Sigmoid colon (tissue), 4 donors: ENCODE measurements at regions not wholly inside any gene's neighbourhood (a gene's known extent, or its start where the extent isn't known, plus 50 kb on each side); places are given as distances from the start of the nearest gene placed in this dataset.

ENCODE experiments used
- EP300 ChIP-seq, 4 donors: sonication (generic); formaldehyde crosslinking; IDR thresholded peaks; one replicate each; pipeline ENCODE4 v1.6.1; 2017; ENCODE audit warnings: antibody characterized with exemption in 4 of 4
- POLR2A ChIP-seq, 2 donors: fragments of 450-650 bp; IDR thresholded peaks; one replicate each; pipeline ENCODE4 v1.6.1; 2016; ENCODE audit warnings: antibody characterized with exemption in 2 of 2, mild to moderate bottlenecking in 2 of 2, moderate library complexity in 2 of 2
- POLR2AphosphoS5 ChIP-seq, 4 donors: sonication (generic); formaldehyde crosslinking; IDR thresholded peaks; one replicate each; pipeline ENCODE4 v1.6.1; 2017; ENCODE audit warnings: antibody characterized with exemption in 4 of 4
- TF ChIP-seq, protein P1 (sequence below), 4 experiments: fragments of 450-650 bp in 3 of 4; fragments of 200-600 bp in 1 of 4; IDR thresholded peaks; one replicate each; pipeline ENCODE4 v1.5.1; 2016 to 2019; ENCODE audit warnings: antibody characterized with exemption in 4 of 4, mild to moderate bottlenecking in 3 of 4, moderate library complexity in 2 of 4

GRCh38 chr3:17936736-17937480 lies 194.5 kb upstream of the TBC1D5 start:
- TF ChIP-seq POLR2A (IDR thresholded peaks at IDR 0.05) (no peak), POLR2AphosphoS5 (IDR thresholded peaks at IDR 0.05) (no peak), EP300 (IDR thresholded peaks at IDR 0.05) (no peak)
- TF ChIP-seq, protein P1, sequence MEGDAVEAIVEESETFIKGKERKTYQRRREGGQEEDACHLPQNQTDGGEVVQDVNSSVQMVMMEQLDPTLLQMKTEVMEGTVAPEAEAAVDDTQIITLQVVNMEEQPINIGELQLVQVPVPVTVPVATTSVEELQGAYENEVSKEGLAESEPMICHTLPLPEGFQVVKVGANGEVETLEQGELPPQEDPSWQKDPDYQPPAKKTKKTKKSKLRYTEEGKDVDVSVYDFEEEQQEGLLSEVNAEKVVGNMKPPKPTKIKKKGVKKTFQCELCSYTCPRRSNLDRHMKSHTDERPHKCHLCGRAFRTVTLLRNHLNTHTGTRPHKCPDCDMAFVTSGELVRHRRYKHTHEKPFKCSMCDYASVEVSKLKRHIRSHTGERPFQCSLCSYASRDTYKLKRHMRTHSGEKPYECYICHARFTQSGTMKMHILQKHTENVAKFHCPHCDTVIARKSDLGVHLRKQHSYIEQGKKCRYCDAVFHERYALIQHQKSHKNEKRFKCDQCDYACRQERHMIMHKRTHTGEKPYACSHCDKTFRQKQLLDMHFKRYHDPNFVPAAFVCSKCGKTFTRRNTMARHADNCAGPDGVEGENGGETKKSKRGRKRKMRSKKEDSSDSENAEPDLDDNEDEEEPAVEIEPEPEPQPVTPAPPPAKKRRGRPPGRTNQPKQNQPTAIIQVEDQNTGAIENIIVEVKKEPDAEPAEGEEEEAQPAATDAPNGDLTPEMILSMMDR (IDR thresholded peaks at IDR 0.05) = no peak
